GM18907 (cell line): ENCODE measurements at regions not wholly inside any gene's neighbourhood (a gene's known extent, or its start where the extent isn't known, plus 50 kb on each side); places are given as distances from the start of the nearest gene placed in this dataset.
"Not testable (repeated sequence)": the region's sequence is repeated elsewhere in the genome, so short reads cannot be mapped to it uniquely, and the experiment has no call there.

Experiments used
- ATAC-seq: cut with Tn5 transposase; IDR thresholded peaks from one replicate; pipeline ENCODE4 v1.9.1; 2021; ENCODE audit warnings: mild to moderate bottlenecking, moderate library complexity; ENCODE audit not compliant: unreplicated experiment

GRCh38 chr3:124132813-124133212 lies 140.9 kb upstream of the ROPN1 start:
- no peak for ATAC-seq

GRCh38 chr3:124133366-124133940 lies 141.5 kb upstream of the ROPN1 start:
- ATAC-seq, result no peak

GRCh38 chr3:124137216-124137615 lies 145.3 kb upstream of the ROPN1 start:
- ATAC-seq, result no peak

- ATAC-seq, result no peak
Observed at GRCh38 chr3:124138148-124138547, 146.2 kb upstream of the ROPN1 start.

- ATAC-seq, result no peak
Observed at GRCh38 chr3:124140746-124141145, 148.8 kb upstream of the ROPN1 start.

- no peak for ATAC-seq
Observed at GRCh38 chr3:124142389-124142970, 150.6 kb upstream of the ROPN1 start.

- no peak for ATAC-seq
Observed at GRCh38 chr3:124143047-124143446, 151.1 kb upstream of the ROPN1 start.

GRCh38 chr3:124144035-124144814 lies 152.3 kb upstream of the ROPN1 start:
- ATAC-seq, result no peak

- ATAC-seq, result no peak
Observed at GRCh38 chr3:124147429-124147828, 155.5 kb upstream of the ROPN1 start.

GRCh38 chr3:124147946-124148345 lies 156.0 kb upstream of the ROPN1 start:
- ATAC-seq, result no peak

GRCh38 chr3:124149081-124149480 lies 157.2 kb upstream of the ROPN1 start:
- ATAC-seq, result no peak

- no peak for ATAC-seq
Observed at GRCh38 chr3:124149771-124150170, 157.8 kb upstream of the ROPN1 start.

- not testable (repeated sequence) for ATAC-seq
Observed at GRCh38 chr3:124152891-124153290, 161.0 kb upstream of the ROPN1 start.

GRCh38 chr3:124156866-124157712 lies 165.2 kb upstream of the ROPN1 start:
- ATAC-seq, result no peak

- ATAC-seq, result no peak
Observed at GRCh38 chr3:124157748-124158147, 165.8 kb upstream of the ROPN1 start.

GRCh38 chr3:124158168-124158881 lies 166.4 kb upstream of the ROPN1 start:
- ATAC-seq, result no peak

GRCh38 chr3:124161448-124161847 lies 169.5 kb upstream of the ROPN1 start:
- no peak for ATAC-seq

GRCh38 chr3:124163689-124164088 lies 171.8 kb upstream of the ROPN1 start:
- ATAC-seq, result no peak

GRCh38 chr3:124168271-124168670 lies 176.3 kb upstream of the ROPN1 start:
- ATAC-seq, result no peak

GRCh38 chr3:124172283-124172682 lies 180.4 kb upstream of the ROPN1 start:
- ATAC-seq, result no peak

- ATAC-seq, result no peak
Observed at GRCh38 chr3:124172816-124173215, 180.9 kb upstream of the ROPN1 start.
